ENCODE measurements at regions not wholly inside any gene's neighbourhood (a gene's known extent, or its start where the extent isn't known, plus 50 kb on each side); places are given as distances from the start of the nearest gene placed in this dataset.

DNA sequence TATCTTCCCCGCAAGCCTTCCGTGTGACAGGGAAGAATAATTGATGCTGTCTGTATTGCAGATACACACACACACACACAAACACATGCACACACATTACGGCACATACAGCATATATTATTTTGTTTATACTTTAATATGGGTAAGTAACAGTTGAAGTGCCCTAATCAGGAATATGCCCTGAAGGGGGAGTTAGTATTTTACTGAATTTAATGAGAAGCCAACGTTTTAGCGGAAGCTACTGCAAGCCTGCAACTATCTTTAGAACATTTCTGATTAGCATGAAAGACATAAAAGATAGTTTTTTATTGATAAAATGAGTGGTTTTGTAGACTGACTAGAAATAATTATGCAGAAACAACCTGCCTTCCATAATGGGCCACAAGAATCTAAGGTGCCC lies 296.6 kb upstream of the SLCO3A1 start:
- DNase-seq (ENCODE audit: low read depth in 2 of 2), result no peak

DNA sequence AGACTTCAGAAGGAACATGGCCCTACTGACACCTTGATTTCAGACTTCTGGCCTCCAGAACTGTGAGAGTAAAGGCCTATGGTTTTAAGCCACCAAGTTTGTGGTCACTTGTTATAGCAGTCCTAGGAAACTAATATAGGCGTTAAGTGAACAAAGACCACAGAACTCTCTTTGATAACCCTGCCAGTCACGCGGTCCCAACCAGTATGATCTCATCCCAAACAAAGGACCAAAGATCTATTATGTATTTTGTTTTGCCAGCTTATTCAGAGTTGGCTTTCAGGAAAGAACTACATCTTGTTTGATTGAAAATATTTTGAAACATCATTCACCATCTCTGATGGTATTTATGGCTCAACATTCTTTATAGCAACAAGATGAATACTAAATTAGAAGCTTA lies 294.4 kb upstream of the SLCO3A1 start:
- DNase-seq (ENCODE audit: low read depth in 2 of 2), result no peak

DNA sequence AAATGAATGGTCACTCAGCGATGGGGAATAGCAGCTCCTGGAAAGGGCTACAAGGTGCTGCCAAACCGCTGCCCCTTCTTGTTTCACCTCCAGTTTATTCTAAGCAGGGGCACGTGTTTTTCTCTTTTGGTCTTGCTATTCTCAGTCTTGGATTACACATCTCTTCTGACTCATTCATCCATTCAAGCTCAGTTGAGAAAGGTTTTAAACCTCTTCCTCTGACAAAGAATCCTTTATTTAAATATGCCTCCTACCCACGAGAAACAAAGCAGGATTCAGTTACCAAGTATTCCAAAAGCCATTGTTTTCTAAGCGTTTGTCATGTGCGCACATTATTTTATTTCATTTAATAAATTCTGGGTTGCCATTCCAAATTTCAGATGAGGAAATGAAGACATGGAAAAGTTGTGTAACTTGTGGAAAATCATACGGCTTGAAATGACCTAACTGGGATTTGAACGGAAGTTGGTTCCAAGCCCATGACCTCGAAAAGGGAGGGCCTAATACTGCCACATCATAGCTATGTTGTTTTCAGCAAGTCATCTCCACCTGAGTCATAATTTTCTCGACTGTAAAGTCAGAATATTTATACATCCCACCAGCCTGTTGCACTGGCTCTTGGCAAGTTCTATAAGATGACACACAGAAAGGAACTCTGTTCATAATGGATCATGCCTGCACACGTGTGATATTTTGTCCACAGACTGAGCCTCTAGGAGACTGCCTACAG lies 292.0 kb upstream of the SLCO3A1 start:
- DNase-seq (ENCODE audit: low read depth in 2 of 2), result no peak

DNA sequence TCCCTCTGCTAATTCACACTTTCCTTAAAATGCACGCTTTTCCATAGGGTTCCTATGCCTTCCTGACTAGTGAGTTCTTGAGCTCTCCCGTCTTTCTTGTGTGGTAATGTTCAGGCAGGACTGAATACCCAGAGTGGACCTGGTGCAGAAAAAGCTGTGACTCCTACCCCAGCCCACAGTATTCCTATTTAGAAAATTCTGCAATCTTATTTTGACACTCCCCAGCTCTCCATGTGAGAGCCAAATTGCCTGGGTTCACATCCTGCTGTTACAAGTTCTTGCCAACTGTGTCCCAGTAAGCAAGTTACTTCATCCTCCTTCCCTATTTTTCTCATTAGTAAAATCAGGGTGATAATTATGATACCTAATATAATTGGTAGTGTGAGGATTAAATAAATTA lies 290.8 kb upstream of the SLCO3A1 start:
- no peak for DNase-seq (ENCODE audit: low read depth in 2 of 2)

DNA sequence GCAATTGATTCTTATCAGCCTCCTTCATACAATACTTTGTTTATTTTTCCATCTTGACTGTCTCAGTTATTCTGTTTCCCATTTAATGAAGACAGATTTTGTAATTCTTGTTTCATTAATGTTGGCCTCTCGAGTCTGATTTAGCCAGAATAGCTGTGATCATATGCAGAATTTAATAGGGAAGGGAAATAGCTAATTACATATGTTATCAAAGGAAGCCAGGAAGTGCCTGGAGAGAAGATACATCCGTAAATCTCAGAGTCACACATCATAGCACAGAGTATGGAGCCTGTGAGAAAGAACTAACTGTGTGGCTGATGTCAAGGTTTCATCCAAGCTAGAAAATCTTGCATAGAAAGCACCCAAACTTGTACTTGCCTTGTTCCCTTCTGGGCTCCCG lies 288.9 kb upstream of the SLCO3A1 start:
- no peak for DNase-seq (ENCODE audit: low read depth in 2 of 2)

DNA sequence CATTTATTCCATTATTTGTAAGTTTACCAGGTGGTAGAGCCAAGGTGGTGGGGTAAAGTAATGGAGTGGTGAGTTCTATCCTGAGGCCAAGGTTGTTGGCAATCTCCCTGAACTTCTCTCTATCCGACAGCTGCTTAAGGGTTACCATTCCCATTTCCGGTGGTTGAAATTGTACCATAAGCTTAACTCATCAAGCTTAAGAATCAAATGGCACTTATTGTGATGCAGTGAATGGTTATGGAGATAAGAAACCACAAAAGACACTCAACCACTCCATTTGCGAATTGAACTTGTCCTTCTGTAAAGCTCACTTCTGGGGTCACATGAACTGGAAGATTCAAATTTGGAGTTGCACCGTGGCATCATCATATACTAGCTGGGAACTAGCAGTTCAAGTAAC lies 287.4 kb upstream of the SLCO3A1 start:
- no peak for DNase-seq (ENCODE audit: low read depth in 2 of 2)

DNA sequence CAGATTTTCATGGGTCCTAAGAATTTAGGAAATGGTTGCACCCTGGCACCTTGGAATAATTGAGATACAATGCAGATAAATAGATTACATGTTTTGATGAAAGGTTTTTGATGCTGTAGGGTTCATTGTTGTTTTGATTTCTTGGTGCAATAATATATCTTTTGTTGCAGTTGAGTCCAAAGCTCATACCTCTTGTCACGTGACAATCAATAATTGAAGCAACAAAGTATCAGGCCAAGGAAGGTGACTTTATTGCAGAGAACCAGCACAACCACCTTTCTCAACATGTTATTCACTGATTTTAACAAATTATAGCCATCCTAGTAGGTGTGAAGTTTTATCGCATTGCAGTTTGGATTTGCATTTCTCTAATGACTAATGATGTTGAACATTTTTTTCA lies 285.5 kb upstream of the SLCO3A1 start:
- no peak for DNase-seq (ENCODE audit: low read depth in 2 of 2)

DNA sequence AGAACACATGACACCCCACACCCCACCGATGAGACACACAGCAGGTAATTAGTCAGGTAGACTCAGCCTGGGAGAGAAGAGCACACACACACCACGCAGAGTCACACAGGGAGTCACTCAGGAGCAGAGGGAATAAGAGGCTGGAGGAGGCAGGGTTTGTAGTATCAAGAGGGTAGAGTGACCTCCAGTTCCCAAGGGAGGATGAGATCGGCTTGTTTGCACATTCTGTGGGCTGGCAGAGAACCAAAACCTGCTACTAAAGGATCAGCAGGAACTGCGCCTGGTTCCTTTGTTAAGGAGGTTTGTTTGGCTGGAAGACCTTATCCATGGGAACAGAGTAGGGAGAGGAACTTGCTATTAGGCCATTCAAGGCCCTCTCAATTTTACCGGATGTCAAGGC lies 281.4 kb upstream of the SLCO3A1 start:
- DNase-seq (ENCODE audit: low read depth in 2 of 2), result no peak

DNA sequence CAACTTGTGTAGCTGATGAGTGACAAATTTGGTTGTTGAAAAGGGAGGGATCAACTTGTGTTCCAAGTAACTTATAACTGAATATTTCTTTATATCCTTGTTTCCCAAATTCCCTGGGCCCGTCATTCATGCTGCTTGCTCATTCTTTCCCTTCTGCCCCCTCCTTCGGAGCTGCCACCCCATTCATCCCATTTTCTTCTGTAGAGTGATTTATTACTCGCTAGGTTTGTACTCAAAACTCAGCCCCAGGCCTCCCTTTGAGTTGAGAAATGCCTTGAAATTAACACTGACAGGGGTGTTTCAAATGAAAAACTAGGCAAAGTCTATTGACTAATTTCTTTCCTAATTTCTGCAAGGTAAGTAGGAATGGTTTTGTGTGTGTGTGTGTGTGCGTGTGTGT lies 277.4 kb upstream of the SLCO3A1 start:
- DNase-seq (ENCODE audit: low read depth in 2 of 2), result no peak

DNA sequence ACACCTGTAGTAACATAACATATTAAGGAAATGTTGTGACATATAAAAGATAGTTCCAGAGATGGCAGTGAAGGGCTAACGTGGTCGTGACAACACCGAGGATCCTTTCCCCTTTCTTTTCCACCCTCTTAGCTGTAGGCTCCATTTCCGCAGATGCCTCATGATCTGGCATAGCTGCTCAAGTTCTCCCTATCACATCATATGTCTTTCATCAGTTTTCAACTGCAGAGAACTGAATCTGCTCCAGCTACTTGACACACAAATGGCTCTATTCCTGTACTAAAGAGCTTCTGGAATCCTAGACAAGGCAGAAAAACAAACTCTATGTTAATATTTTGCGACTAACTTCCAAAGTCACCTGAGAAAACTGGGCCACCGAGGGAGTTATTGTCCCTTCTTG lies 275.0 kb upstream of the SLCO3A1 start:
- DNase-seq (ENCODE audit: low read depth in 2 of 2), result no peak

DNA sequence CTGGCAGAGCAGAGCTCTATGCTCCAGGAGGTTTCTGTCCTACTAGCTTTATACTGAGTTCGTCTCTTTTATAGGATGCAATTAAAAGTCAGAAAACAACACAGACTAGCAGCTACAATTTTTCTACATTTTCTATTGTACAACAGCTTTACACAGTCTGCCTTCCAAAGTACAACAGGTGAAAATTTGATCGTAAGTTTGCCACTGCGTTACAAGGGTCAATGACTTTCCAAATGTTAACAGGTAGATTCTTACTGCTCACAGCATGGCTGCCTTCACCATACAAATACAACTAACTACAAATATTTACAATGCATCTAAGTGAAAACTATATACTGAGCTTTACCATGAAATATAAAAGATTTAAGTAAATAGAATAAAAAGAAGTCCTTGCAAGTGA lies 268.6 kb upstream of the SLCO3A1 start:
- no peak for DNase-seq (ENCODE audit: low read depth in 2 of 2)

DNA sequence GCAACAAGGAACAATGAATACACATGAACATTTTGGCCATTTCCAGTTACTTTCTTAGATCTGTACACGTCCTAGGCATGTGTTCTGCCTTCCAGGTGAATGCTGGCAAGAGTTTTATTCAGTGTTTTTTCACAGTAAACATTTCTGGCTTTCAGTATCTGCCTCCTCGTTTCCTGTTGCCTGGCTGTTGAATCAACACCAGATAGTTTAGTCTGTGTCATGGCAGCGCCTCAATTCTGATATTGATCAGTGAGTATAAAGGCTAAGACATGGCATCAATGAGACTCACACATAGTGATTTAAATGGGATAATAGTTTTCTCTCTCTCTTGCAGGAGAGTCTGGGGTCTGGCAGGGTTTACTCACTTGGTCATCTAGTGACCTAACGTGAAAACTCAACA lies 266.9 kb upstream of the SLCO3A1 start:
- no peak for DNase-seq (ENCODE audit: low read depth in 2 of 2)

DNA sequence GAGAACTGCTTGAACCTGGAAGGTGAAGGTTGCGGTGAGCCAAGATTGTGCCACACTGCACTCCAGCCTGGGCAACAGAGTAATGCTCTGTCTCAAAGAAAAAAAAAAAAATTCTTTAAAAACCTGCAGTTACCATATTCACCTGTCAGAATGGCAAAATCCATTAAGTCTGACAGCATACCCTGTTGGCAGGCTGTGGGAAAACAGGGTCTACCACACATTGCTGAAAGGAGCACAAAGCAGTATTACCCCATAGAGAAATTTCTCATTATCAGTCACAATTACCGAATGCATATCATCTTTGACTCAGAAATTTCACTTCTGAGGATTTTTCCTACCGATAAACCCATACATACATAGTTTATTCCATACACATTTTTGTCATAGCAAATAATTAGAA lies 264.1 kb upstream of the SLCO3A1 start:
- no peak for DNase-seq (ENCODE audit: low read depth in 2 of 2)

DNA sequence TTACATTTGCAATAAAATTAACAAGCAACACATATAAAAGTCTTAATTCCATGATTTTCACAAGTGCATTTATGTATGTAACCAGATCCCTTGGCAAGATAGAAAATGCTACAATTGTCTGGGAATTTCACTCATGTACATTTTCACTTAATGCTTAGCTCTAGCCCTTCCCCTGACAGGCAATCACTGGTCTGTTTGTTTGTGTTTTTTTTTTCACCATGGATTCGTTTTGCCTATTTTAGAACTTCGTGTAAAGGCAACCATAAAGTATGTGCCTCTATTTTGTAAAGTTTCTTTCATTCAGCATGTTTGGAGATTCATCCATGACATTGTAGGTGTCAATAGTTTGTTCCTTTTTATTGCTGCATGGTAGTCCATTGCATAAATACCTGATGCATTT lies 260.9 kb upstream of the SLCO3A1 start:
- DNase-seq (ENCODE audit: low read depth in 2 of 2), result no peak

DNA sequence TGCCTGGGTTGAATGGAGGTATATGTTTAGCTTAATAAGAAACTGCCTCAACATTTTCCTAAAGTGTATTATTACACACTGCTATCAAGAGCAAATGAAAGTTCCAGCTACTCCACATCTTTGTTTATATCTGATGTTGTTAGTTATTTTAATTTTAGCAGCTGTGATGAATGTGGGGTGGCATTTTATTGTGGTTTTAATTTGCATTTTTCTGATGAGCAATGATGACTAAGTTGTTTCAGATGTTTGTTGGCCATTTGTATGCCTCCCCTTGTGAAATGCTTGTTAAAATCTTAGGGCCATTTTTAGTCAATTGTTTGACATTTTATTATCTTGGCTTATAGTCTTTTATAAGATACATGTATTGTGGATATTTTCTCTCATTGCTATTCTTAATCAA lies 260.4 kb upstream of the SLCO3A1 start:
- no peak for DNase-seq (ENCODE audit: low read depth in 2 of 2)

DNA sequence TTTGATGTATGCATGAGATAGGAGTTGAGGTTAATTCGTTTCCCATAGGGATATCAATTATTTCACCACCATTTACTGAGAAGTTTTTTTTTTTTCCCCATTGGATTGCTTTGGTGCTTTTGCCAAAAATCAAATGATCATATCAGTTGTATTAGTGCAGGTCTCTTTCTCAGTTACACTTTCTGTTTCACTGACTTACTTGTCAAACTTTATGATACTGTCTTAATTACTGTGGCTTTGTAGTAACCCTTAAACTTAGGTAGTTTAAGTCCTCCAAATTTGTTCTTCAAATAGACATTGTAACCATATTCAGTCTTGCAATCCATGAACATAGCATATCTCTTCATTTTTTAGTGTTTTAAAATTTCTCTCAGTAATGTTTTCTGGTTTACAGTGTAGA lies 259.9 kb upstream of the SLCO3A1 start:
- no peak for DNase-seq (ENCODE audit: low read depth in 2 of 2)

DNA sequence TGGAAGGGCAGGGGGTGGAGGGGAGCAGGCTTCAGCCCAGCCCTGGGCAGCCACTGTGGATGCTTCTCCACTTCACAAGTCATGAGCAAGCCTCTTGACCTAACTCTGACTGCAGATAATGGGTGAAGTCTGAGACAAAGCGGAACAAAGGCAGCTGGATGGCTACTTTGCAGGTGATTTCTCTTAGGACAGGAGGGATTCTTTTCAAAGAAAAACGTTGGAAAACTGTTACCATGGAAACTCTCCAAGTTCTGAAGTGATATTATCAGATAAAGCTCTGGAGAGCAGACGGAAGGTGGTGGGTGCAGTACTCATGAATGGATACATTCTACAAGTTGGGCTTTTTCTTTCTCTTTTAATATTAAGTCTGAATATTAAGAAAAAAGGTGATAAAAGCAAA lies 254.2 kb upstream of the SLCO3A1 start:
- DNase-seq (ENCODE audit: low read depth in 2 of 2), result no peak

DNA sequence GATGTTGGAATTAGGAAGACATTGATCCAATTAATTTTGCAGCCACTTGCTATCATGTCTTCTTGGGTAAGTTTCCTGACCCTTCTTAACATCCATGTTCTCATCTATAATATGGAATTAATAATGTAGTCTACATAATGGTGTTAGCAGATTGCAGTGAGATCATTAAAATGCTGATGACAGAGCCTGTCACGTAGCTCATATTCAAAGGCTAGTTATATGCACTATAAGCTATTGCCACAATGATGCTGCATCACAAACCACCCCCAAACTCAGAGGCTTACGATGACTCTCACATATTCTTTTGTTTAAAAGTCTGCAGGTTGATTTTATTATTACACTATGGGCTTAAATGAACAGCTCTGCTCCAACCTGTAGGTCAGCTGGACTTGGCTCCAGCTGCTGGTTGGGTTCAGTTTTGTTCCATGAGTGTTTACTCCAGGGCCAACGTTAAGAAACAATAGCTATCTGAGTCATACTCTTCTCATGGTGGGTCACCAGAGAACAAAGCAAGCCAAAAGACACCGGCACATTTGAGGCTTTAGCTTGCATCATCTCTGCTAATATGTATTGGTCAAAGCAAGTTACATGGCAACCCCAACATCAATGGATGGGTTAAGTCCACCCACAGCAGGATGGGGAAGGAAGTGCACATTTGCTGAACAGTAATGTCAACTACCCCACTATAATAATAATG lies 250.0 kb upstream of the SLCO3A1 start:
- no peak for DNase-seq (ENCODE audit: low read depth in 2 of 2)

DNA sequence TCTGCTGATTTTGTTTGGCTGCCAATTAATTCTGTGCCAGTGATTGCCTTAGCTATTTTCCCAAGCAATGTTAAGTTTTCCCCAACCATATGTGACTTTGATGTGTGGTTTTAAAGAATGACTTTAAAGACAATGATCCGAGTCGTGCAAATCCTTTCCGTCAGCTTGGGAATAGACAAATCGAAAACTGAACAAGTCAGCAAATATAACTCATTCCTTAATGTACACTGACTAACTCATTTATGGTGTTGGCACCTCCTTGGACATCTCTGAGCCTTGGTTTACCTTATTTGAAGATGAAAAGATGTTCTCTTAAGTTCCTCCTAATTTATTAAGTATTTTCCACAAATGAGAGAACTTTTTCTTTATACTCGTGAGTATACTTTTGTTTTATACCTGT lies 249.4 kb upstream of the SLCO3A1 start:
- DNase-seq (ENCODE audit: low read depth in 2 of 2), result no peak

DNA sequence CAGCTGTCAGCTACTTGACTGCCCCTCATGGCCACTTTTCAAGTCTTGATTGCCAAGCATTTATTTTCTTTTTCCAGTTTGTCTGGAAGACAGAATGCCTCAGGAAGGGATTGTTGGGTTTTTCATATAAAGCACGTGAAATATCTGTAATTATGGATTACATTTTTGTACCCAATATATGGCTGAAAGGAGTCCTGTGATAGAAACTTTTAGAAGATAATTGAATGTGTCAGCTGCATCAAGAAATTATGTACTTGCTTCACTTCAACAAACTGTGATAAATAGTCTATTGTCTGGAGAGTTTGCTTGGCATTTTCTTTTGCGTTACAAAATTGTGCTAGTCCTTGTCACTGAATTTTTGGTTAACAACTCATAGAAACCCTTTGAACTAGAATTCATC lies 247.9 kb upstream of the SLCO3A1 start:
- DNase-seq (ENCODE audit: low read depth in 2 of 2), result no peak

DNA sequence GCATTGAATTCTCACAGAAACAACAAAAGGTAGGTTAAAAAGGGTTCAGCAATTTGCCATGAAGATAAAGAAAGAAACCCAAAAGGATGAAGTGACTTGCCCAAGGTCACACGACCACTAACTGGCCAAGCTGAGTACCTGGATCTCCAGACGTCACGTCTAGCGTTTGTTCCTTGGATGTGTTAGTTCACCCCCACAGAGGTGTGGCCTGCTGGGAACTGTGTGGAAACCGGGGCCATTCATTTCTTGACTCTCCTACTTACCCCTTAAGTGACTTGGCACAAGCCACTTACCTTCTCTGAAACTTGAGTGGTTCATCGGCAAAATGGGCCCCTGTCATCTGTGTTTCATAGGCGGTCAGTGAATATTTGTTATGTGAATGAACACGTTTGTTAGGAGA lies 244.3 kb upstream of the SLCO3A1 start:
- no peak for DNase-seq (ENCODE audit: low read depth in 2 of 2)

DNA sequence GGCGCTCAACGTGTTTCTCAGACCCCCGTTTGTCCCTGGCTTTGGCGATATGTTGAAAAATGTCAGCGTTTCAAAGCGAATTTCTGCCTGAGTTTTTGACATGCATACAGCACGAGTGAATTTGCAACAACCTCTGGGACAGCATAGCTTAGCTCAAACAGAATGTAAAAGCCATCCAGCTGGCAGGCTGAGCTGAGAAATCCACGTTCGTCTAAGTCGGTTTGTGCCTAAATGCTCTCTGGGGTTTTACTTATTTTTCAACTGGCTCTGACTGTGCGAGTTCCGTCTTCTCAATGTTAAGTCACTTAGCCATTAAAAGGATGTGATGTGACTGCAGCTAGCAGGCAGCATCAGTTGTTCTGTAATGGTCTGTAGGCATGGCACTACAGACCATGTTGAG lies 243.5 kb upstream of the SLCO3A1 start:
- DNase-seq (ENCODE audit: low read depth in 2 of 2), result no peak

DNA sequence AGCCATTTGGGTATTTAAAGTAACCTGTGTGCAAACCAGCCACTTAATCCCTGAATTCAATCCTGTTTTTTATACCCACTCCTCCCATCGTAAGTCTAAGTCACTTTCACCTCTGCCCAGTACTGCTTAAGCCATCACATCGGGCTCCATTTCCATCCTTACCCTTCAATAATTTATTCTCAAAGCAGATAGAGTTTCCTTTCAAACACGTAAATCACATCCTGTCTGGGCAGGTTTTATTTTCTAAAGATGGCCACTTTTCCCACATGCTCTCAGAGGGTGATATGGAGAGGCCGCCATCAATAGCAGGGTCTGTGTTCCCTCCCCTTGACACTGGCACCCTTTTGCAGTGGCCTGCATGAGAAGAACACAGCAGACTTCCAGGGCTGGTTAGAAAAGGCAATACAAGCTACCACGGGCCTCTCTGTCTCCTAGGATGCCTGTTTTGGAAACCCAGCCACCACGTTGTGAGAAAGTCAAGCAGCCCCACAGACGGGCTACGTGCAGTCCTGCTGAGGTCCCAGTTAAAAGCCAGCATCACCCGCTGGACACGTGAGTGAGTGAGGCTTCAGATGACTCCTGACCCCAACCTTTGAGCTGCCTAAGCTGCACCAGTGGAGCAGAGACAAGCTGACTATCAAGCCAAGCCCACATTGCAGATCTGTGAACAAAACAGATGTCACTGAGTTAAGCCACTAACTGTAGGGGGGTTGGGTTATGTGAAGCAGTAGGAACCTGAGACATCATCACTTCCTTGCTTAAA lies 241.8 kb upstream of the SLCO3A1 start:
- DNase-seq (ENCODE audit: low read depth in 2 of 2), result no peak
